NCI-H774 (cell line): ENCODE measurements at regions not wholly inside any gene's neighbourhood (a gene's known extent, or its start where the extent isn't known, plus 50 kb on each side); places are given as distances from the start of the nearest gene placed in this dataset.

ENCODE experiments used
- DNase-seq: peaks from one replicate; lab custom pipeline; 2025; lab: John Stamatoyannopoulos, UW

DNA sequence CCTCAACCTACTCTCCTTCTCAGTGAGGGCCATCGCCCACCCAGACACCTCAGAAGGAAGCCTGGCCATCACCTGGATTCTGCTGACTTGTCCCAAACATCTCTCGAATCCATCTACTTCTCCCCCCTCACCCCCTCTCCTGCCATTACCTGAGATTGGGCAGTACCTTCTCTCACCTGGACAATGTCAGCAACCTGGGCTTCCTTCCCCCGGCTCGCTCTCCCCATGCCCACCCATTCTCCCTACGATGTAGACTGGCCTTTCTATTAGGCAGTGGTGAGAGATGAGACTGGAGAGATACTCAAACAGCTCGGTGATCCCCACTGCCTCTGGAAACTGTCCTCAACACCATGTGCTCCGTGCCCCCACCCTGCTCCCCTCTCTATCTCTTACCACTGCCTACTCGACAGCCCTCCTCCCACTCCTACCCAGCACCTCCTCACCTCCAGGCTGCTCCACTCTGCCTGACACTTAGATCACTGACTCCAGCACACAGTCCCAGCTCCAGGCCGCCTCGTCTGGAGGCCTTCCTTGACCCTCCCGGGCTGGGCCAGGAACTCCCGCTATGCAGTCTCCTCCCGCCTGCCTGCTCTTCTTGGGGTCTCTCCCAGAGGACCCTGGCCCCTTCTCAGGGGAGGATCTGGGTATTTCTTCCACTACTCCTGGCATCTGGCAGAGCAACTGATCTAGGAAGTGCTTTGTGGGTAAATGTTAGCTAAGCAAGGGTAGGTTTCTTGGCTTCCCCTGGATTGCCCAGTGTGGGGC lies 235.8 kb upstream of the NLRP1 start:
- no peak for DNase-seq

DNA sequence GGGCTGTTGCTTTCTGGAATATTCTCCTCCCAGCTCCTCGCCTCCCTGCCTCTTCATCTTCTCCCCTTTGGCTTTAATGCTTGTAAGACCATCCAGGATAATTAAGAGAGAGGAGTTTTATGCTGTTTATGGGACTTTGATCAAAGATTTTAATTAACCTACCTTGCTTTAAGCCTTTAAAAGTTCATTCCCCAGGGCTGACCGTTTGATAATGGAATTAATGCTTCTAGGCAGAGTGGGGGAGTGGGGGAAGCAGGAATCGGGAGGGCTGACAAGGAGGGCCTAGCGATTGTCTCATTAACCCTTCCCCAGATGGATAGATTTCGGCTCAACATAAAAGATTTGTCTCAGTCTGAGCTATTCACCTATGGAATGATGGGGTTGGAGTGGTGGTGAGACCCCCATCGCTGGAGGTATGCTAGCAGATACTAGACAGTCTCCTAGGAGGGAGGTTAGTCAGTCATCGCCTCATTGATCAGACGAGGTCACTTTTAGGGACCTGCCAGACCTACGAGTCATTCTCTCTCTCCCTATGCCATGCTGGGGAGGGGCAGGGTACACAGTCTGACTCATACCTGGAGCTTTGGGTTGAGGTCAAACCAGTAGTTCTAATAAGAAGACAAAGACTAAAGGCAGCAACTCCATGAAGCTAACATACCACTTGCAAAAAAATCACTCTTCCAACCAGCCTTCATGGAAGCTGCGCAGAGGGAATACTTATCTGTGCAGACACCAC lies 236.6 kb upstream of the NLRP1 start:
- no peak for DNase-seq

DNA sequence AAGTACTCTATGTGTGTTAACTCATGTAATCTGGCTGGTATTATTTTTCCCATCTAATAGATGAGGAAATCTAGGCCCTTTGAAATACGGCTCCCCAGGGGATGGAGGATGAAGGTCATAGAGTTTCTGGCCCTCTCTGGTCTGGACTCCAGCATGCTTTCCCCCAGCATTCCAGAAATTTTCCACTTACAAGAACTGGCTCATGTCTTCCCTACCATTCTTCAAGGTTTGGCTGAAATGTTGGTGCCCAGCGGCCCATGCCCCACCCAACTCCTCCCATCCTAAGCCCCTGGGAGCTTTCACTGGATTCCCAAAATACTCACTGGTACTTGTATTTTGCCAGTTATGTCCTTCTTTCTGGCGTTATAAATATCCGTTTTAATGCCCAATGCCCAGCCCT lies 237.5 kb upstream of the NLRP1 start:
- DNase-seq, result no peak

DNA sequence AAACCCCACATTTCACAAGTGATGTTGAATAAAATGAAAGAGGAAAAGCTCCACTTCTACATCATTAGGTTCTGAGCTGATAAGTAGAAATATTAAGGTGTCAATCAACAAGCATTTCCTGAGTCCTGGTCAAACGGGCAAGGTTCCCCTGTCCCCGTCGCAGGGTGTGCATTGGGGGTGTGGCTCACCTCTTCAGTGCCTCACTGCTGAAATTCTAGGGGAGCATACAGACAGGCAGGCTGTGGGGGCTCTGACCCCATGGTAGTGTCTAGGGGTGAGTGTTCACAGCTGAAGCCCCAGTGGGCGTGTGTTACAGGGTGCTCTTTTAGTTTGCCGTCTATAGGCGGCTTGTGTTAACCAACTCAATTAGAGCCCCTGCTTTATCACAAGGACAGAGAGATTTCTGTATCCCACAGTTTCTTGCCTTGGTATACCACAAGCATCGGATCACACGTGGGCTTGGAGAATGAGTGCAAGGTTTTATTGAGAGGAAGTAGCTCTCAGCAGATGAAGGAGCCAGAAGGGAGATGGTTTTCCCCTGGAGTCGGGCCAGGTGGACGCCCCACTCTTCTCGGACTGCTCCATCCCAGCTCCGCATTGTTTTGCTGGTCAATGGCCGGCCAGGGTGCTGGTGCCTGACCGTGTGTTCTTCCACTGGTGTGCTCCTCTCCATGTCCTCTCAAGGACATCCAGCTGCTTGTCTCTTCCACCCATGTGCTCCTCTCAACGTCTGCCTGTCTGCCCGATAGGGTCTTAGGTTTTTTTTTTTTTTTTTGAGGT lies 238.2 kb upstream of the NLRP1 start:
- no peak for DNase-seq

DNA sequence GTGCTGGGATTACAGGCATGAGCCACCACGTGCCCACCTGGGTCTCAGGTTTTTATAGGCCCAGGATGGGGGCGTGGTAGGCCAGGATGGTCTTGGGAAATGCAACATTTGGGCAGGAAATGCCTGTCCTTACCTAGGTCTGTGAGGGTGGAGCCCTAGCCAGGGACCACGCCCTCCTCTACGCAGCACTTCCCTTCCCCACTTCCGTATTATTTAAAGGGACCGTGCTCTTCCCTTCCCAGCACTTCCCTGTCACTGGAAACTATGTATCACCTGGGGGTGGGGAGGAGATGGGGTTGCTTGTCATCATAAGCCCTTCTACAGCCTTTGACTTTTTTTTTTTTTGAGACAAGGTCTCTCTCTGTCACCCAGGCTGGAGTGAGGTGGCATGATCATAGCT lies 238.9 kb upstream of the NLRP1 start:
- no peak for DNase-seq

DNA sequence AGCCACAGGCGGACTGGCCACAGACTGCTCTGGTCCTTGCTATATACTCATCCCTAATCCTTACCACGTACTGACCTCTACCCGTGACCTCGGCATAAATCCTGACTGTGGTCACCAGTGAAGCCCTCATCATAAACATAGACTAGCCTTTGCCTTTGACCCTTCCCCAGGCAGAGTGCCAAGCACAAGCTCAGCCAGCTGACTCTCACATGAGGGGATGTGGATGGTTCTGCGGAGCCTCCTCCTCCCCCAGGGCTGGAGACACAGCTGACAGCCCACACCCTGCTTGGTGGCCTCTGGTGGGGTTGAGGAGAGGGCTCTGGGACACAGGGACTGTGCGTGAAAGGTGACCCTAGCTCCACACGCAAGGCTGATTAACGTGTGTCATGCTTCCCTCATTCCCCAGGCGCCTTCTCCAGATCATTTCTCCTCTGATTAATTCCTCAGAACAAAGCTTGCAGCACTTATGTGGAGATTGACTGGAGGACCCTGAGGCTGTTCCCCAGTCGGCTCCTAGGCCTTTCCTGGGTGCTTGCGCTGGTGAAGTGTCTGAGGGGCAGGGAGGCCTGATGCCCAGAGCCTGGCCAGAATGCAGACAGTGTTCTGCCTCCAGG lies 241.5 kb upstream of the NLRP1 start:
- no peak for DNase-seq

DNA sequence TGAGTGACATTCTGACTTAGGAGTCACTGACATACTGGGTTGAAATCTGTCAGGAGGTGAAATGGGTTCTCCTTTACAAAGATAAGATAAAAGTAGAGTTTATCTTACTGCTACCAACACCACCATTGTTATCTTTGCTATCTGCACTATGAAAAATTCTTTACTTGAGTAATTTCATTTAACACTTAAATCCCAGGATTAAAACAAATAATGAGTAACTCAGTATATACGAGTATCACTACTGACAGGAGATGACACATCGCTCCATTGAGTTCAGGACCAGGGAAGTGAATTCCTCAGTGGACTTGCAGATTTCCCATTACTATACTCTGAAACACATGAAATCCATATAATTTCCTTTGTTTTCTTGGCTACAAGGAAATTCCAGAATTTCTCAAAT lies 242.1 kb upstream of the NLRP1 start:
- DNase-seq, result no peak

DNA sequence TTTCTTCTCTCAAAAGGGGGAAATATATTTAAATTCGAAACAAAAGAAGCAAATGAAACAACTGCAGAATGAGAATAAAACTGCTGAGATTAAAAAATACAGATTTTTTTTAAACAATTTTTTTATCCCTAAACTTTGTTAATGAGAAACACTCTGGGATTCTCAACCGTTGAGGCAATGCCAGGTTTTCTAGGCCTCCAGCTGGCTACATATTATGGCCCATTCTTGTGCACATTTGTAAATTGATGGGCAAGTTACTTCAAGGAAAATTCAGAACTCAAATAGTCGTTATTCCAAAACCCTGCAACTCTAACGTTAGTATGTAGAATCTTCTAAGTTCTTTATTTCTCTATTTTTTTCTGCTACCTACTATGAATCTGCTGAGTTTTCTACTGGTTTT lies 239.3 kb upstream of the WSCD1 start:
- no peak for DNase-seq

DNA sequence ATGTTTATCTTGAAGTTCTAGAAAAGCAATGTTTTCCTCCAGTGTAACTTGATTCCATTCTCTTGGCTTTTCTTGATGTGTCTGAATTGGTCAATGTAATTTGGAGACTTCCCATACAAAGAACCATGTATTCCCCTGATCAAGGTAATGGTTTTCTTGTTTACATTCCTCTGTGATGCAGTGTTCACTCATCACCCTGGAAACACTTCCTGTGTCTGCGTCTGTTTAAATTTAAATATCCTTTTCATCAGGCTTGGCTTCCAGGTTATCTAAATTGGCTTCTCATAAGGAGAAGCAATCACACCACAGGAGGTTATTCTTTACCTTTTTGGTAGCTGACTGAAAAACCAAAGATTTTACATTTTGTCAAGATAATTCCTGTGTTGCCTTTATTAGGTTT lies 237.3 kb upstream of the WSCD1 start:
- DNase-seq, result peak; percentile 33

DNA sequence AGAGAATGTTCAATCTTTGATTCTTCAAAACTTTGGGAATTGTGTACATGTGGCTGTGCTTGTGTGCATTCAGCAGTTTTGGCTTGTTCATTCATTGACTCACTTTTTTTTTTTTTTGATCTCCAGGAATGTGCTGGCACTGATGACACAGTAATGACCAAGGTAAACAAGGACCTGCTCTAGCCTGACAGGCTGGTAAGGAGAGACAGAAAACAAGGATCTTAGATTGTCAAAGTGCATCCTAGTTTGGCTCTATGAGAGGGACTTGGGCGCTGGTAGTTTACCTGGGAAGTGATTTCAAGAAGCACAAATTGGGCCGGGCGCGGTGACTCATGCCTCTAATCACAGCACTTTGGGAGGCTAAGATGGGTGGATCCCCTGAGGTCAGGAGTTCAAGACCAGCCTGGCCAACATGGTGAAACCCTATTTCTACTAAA lies 233.1 kb upstream of the WSCD1 start:
- no peak for DNase-seq

DNA sequence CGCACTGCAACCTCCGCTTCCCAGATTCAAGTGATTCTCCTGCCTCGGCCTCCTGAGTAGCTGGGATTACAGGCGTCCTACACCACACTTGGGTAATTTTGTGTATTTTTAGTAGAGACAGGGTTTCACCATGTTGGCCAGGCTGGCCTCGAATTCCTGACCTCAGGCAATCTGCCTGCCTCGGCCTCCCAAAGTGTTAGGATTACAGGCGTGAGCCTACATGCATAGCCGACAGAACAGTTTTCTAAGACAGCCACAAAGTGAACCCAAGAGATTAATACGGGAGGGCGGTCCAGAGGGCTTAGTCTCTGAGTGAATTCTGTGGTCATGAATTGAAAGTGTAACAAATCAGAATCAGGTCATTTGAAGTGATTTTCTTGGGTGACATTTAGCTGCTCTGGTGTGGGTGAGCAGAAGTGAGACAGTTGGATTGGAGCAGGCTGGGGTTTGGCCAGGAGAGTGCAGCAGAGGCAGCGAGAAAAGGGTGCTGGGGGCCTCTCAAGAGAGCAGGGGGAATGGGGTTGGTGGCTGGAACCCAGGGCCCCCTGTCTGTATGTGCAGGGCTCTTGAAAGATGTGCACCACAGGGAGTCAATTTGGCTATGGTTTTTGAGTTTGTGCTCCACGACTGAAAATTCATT lies 231.4 kb upstream of the WSCD1 start:
- no peak for DNase-seq

DNA sequence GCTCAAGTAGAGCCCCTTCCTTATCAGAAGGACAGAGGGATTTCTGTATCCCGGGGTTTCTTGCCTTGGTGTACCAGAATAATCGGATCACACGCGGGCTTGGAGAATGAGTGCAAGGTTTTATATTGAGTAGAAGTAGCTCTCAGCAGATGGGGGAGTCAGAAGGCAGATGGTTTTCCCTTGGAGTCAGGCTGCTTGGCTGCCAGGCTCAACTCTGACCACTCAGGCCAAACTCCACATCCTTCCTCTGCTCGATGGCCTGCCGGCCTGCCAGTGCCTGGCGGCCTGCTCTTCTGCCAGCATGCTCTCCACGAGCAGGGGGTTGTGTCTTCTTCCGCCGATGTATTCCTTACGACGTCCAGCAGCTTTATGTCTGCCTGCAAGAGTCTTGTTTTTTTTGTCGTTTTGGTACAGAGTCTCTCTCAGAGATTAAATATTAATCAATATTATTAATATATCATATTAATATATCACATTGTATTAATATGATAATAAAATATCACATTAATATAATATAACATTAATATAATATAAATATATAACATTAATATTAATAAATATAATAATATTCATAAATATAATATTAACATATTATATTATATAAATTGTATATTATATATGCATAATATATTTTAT lies 229.2 kb upstream of the WSCD1 start:
- DNase-seq, result no peak

DNA sequence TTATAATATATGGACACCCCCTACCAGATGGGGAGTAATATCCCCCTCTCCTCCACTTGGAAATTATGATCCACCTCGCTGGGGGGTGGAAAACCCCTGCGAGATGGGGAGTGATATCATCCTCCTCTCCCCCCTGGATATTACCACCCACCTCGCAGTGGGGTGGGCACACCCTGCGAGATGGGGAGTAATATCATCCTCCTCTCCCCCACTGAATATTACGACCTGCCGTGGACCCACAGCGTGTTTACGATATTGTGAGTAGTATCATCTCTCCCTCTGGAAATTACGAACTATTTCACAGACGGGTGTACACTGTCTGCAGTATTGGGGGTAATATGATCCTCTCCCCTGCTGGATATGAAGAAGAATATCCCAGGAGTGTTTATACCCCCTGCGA lies 228.3 kb upstream of the WSCD1 start:
- DNase-seq, result no peak

DNA sequence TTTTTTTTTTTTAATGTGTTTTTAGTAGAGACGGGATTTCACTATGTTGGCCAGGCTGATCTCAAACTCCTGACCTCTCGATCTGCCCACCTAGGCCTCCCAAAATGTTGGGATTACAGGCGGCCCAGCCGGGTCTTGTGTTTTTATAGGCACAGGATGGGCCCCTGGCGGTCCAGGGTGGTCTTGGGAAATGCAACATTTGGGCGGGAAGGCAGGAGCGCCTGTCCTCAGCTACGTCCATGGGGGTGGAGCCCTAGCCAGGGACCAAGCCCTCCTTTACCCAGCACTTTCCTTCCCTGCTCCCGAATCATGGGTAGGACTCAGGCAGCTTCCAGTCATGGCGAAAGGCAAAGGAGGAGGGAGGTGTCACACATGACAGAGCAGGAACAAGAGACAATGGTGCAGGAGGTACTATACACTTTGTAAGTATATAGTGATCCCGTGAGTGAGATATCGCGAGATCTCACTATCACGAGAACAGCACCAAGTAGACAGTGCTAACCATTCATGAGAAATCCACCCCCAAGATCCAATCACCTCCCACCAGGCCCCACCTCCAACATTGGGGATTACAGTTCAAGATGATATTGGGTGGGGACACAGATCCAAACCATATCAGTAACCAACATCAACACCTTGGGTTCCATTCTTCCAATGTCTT lies 226.7 kb upstream of the WSCD1 start:
- DNase-seq, result no peak

DNA sequence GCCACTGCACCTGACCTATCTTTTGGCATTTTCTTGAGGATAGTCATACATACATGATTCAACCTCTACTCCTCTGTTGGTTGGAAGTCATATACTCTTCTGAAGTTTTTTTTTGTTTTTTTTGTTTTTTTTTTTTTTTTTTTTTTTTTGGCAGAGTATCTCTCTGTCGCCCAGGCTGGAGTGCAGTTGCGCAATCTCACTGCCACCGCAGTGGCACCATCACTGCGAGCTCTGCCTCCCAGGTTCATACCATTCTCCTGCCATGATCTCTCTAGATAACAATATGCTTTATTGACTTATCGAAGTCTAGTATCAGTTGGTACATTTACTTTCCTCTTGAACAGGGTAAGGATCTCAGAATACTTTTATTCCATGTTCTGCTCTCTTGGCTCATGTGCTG lies 224.2 kb upstream of the WSCD1 start:
- no peak for DNase-seq

DNA sequence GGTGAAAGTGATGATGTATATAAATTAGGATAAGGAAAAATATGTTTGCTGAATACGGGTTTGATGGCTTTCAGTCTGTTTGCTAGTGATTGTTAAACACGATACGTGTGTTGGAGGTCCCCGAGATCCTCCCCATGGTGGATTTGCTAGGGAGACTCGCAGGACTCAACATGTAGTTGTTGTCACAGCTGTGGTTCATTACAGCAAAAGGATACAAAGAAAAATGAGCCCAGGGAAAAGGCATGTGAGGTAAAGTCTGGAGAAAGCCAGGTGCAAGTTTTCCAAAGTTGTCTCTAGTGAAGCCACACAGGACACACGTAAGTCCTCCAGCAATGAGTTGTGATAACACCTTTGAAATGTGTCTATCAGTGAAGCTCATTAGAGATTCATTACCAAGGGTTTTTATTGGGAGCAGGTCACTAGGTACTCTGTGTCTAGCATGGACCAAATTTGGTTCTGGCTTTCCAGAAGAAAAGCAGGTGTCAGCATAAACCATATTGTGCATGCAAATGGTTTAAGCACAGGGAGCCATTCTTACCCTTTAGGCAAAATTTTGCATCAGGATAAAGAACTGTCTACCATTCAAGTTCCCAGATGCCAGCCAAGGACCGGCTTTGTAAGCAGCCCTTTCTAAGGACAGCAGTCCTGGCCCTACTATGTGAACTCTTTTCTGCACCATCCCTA lies 215.2 kb upstream of the WSCD1 start:
- peak; percentile 35 for DNase-seq

DNA sequence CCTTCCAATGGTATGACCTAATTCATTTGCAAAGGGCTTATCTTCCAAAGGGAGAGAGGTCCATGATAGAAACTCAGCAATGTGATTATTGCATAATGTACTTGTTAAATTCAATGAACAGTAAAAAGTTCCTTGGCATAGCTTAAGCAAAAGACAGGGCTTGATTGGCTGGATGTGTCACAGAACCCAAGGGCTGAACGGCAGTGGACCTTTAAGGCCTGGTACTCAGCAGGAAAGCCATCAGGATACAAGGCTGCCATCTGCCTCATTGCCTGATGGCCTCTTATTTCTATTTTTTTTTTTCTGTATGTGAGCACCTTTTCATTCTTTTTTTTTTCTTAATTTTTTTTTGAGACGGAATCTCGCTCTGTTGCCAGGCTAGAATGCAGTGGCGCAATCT lies 208.9 kb upstream of the WSCD1 start:
- DNase-seq, result no peak

DNA sequence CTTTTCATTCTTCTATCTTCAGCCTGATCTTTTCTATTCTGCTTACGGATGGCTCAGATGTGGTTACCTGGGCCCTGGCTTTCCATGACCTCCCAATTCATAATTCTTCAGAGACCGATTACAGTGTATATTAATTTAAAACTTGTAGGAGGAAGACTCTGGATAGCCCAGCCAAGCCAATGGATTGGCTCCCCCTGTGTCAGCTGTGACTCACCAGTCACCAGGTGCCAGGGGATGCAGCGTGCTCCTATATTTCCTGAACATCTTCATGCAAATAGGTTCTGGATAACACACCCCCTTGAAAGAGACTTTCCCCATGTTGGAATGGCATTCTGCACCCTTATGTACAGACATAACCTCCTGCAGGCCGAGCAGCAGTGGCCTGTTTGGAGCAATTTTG lies 208.3 kb upstream of the WSCD1 start:
- no peak for DNase-seq

DNA sequence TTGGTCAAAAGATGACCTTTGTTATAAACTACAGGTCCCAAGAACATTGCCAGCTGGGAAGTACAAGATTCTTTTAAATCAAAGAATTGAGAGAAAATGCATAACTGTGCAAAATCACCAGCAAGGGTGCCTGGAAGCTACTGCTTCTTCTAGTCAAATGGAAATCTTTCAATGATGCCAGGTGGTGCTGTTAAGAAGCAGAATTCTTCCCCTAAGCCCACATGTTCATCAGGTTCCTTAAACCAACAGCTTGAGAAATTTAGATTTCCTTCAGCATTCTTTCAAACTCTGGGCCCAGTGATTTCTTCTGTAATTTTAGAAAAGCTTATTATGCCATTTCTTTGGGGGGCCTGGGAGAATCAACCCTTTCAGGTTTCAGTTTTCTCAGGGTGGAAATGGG lies 207.8 kb upstream of the WSCD1 start:
- no peak for DNase-seq
